Duodenal mucosa (tissue), 2 donors: ENCODE measurements at regions not wholly inside any gene's neighbourhood (a gene's known extent, or its start where the extent isn't known, plus 50 kb on each side); places are given as distances from the start of the nearest gene placed in this dataset.

ENCODE experiments used
- H3K27ac ChIP-seq: one replicate; pipeline ENCODE4 v1.7.0; 2013; ENCODE audit warnings: low read depth, low read length
- H3K27me3 ChIP-seq, 2 donors: one replicate each; pipeline ENCODE4 v1.7.0; 2013; ENCODE audit warnings: low read length in 2 of 2, control low read depth in 1 of 2; ENCODE audit not compliant: insufficient read depth in 2 of 2, control insufficient read depth in 1 of 2
- H3K36me3 ChIP-seq, 2 donors: one replicate each; pipeline ENCODE4 v1.7.0; 2013; ENCODE audit warnings: low read length in 2 of 2, control low read depth in 1 of 2; ENCODE audit not compliant: insufficient read depth in 2 of 2, control insufficient read depth in 1 of 2
- H3K4me1 ChIP-seq, 2 donors: one replicate each; pipeline ENCODE4 v1.7.0; 2013; ENCODE audit warnings: low read length in 2 of 2, control low read depth in 1 of 2; ENCODE audit not compliant: insufficient read depth in 2 of 2, control insufficient read depth in 1 of 2
- H3K4me3 ChIP-seq, 2 donors: one replicate each; pipeline ENCODE4 v1.7.0; 2013; ENCODE audit warnings: low read length in 2 of 2, low read depth in 1 of 2
- H3K9ac ChIP-seq, 2 donors: one replicate each; pipeline ENCODE4 v1.7.0; 2013; ENCODE audit warnings: low read length in 2 of 2, low read depth in 1 of 2
- H3K9me3 ChIP-seq, 2 donors: one replicate each; pipeline ENCODE4 v1.7.0; 2013; ENCODE audit warnings: low read length in 2 of 2, control low read depth in 1 of 2; ENCODE audit not compliant: control insufficient read depth in 1 of 2

DNA sequence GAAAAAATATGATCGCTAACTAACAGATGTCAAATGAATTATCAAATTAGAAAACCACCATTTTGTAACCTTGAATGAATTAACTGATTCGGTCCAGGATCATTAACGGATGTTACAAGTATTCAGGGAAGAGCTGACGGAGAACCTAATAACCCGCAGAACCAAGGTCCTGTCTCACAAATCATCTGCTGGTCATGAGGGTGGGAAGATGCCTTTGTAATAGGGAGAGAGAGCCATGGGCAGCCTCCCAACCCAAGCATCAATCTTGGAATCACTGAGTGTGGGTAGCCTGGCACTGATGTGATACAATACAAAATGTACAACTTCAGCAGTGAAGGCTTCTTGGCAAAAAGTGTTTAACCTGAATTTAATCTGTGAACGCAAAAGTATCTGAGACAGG, 89.6 kb upstream of the CLDN14 start:
- Histone ChIP-seq H3K9me3 (no peaks in the 10 kb centered on the region), H3K4me3 (no peak overlapping the region), H3K4me1 (no peaks in the 10 kb centered on the region), H3K36me3 (no peaks in the 10 kb centered on the region), H3K9ac (no peak overlapping the region), H3K27me3 (peaks cover 0 to 2% of the 10 kb centered on the region in 2 donors), H3K27ac (no peak overlapping the region)

- Histone ChIP-seq H3K27me3 (no peaks in the 10 kb centered on the region), H3K27ac (no peak overlapping the region)
Observed at GRCh38 chr21:36571556-36571955, 91.6 kb upstream of the CLDN14 start.

GRCh38 chr21:36572039-36572438, 92.1 kb upstream of the CLDN14 start:
- no peaks in the 10 kb centered on the region for H3K27me3 ChIP-seq
- no peak overlapping the region for H3K4me3 ChIP-seq
- H3K9ac ChIP-seq = no peak overlapping the region
- no peaks in the 10 kb centered on the region for H3K36me3 ChIP-seq
- H3K9me3 ChIP-seq = no peaks in the 10 kb centered on the region
- H3K4me1 ChIP-seq = no peaks in the 10 kb centered on the region
- H3K27ac ChIP-seq = no peak overlapping the region

More at GRCh38 chr21:36571556-36571955, 91.6 kb upstream of the CLDN14 start:
- Histone ChIP-seq H3K9ac (no peak overlapping the region), H3K9me3 (no peaks in the 10 kb centered on the region), H3K36me3 (no peaks in the 10 kb centered on the region), H3K4me1 (no peaks in the 10 kb centered on the region), H3K4me3 (no peak overlapping the region)

GRCh38 chr21:36575306-36575705, 95.4 kb upstream of the CLDN14 start:
- Histone ChIP-seq H3K27ac (no peak overlapping the region), H3K4me3 (no peak overlapping the region), H3K36me3 (no peaks in the 10 kb centered on the region), H3K9ac (no peak overlapping the region), H3K9me3 (no peaks in the 10 kb centered on the region), H3K27me3 (no peaks in the 10 kb centered on the region), H3K4me1 (no peaks in the 10 kb centered on the region)

DNA sequence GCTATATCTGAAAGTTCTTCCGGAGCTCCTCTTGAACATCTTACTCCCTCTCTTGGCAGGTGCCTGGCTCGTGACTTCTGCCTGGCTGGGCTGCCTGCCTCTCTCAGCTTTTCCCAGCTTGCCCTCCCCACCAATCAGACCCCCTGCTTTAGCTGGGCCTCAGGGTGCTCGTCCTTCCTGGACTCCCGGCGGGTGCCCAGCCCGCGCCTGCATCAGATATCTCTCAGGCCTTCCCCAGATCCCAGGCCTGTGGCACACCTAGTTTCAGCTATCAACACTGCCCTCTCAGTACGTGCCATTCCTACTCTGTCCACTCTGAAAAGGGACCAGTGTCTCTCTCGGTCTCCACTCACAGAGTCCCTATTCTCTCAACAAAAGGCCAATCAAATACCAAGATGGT, 96.5 kb upstream of the CLDN14 start:
- Histone ChIP-seq H3K27ac (no peak overlapping the region), H3K9ac (no peak overlapping the region), H3K27me3 (no peaks in the 10 kb centered on the region), H3K36me3 (no peaks in the 10 kb centered on the region), H3K4me3 (no peak overlapping the region), H3K4me1 (no peaks in the 10 kb centered on the region), H3K9me3 (no peaks in the 10 kb centered on the region)

DNA sequence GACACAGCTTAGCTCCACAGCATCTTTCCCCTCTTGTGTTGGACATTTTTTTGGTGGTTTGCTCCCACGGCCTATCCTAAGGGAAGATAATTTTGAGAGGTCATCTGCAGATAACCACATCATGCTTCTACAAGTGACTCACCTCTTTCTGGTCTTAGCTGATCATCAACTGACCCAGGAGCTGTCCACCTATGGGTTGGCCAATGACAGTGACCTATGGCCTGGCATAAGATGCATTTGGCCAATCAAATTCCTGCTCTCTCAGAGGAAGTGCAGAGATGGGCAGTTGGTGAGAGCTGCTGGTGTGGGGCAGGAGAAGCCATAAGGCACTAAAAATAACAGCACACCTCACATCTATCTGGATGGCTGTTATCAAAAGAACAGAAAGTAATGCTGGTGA, 100.0 kb upstream of the CLDN14 start:
- H3K9me3 ChIP-seq = no peaks in the 10 kb centered on the region
- no peaks in the 10 kb centered on the region for H3K36me3 ChIP-seq
- H3K27ac ChIP-seq = no peak overlapping the region
- no peak overlapping the region for H3K4me3 ChIP-seq
- no peaks in the 10 kb centered on the region for H3K4me1 ChIP-seq
- no peak overlapping the region for H3K9ac ChIP-seq
- peaks cover 0 to 3% of the 10 kb centered on the region in 2 donors for H3K27me3 ChIP-seq

- Histone ChIP-seq H3K27ac (no peak overlapping the region), H3K4me1 (no peaks in the 10 kb centered on the region), H3K36me3 (no peaks in the 10 kb centered on the region), H3K9me3 (no peaks in the 10 kb centered on the region), H3K4me3 (no peak overlapping the region), H3K9ac (no peak overlapping the region), H3K27me3 (peaks cover under 1 to 3% of the 10 kb centered on the region in 2 donors)
Observed at GRCh38 chr21:36582271-36582670, 102.3 kb upstream of the CLDN14 start.

GRCh38 chr21:36583591-36583990, 103.7 kb upstream of the CLDN14 start:
- H3K9me3 ChIP-seq = no peaks in the 10 kb centered on the region
- no peaks in the 10 kb centered on the region for H3K4me1 ChIP-seq
- no peak overlapping the region for H3K9ac ChIP-seq
- H3K36me3 ChIP-seq = no peaks in the 10 kb centered on the region
- peaks cover 3 to 5% of the 10 kb centered on the region in 2 donors for H3K27me3 ChIP-seq
- H3K27ac ChIP-seq = no peak overlapping the region
- no peak overlapping the region for H3K4me3 ChIP-seq

- Histone ChIP-seq H3K9ac (no peak overlapping the region), H3K27ac (no peak overlapping the region), H3K36me3 (no peaks in the 10 kb centered on the region), H3K4me3 (no peak overlapping the region), H3K4me1 (no peaks in the 10 kb centered on the region), H3K27me3 (peaks cover 3 to 7% of the 10 kb centered on the region in 2 donors), H3K9me3 (no peaks in the 10 kb centered on the region)
Observed at GRCh38 chr21:36584980-36585940, 105.3 kb upstream of the CLDN14 start.

GRCh38 chr21:36587388-36587787, 107.5 kb upstream of the CLDN14 start:
- Histone ChIP-seq H3K36me3 (no peaks in the 10 kb centered on the region), H3K4me3 (no peak overlapping the region), H3K27me3 (peaks cover under 1 to 7% of the 10 kb centered on the region in 2 donors), H3K9me3 (no peaks in the 10 kb centered on the region), H3K9ac (no peak overlapping the region), H3K4me1 (no peaks in the 10 kb centered on the region), H3K27ac (no peak overlapping the region)
